ENCODE measurements at regions not wholly inside any gene's neighbourhood (a gene's known extent, or its start where the extent isn't known, plus 50 kb on each side); places are given as distances from the start of the nearest gene placed in this dataset.

DNA sequence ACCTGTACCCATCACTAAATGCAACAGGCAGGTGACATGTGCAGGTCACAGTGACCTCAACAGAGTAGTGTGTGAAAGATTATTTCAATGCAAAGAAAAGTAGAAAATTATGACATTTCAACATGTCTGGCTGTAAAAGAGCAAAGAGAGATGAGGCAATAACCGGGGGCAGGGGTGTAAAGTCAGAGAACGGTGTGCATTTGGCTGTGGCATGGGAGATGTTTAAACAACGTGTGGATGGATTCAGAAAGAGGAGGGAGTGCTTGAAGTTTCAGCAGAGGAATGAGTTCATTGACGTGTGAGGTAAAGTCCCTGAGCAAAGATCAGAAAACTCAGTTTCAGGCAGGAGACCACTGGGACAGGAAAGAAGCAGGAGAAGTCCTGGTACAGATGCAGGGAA lies 229.7 kb downstream of the BUD13 start:
- peaks cover 10% of the 10 kb centered on the region for H3K27me3 Mint-ChIP-seq (ENCODE audit: low read depth)
- H3K27ac Mint-ChIP-seq: no peak overlapping the region
- no peaks in the 10 kb centered on the region for H3K4me1 Mint-ChIP-seq
- no peak for TF ChIP-seq CTCF (IDR thresholded peaks at IDR 0.05; ENCODE audit: unreplicated experiment in 3 of 3)
- H3K36me3 Mint-ChIP-seq (ENCODE audit: low read depth): no peaks in the 10 kb centered on the region
- peaks cover 5% of the 10 kb centered on the region for H3K9me3 Mint-ChIP-seq
- no peak overlapping the region for H3K4me3 Mint-ChIP-seq

GRCh38 chr11:116542406-116542805 lies 230.4 kb downstream of the BUD13 start:
- no peaks in the 10 kb centered on the region for H3K4me1 Mint-ChIP-seq
- TF ChIP-seq CTCF (IDR thresholded peaks at IDR 0.05; ENCODE audit: unreplicated experiment in 3 of 3): no peak
- no peaks in the 10 kb centered on the region for H3K36me3 Mint-ChIP-seq (ENCODE audit: low read depth)
- no peak overlapping the region for H3K27ac Mint-ChIP-seq
- peaks cover 5% of the 10 kb centered on the region for H3K9me3 Mint-ChIP-seq
- no peak overlapping the region for H3K4me3 Mint-ChIP-seq
- peaks cover 13% of the 10 kb centered on the region for H3K27me3 Mint-ChIP-seq (ENCODE audit: low read depth)

GRCh38 chr11:116541460-116541859 lies 231.3 kb downstream of the BUD13 start:
- Mint-ChIP-seq H3K27me3 (ENCODE audit: low read depth) (peaks cover 12% of the 10 kb centered on the region), H3K4me3 (no peak overlapping the region), H3K27ac (no peak overlapping the region), H3K9me3 (peaks cover 5% of the 10 kb centered on the region), H3K4me1 (no peaks in the 10 kb centered on the region), H3K36me3 (ENCODE audit: low read depth) (no peaks in the 10 kb centered on the region)
- TF ChIP-seq CTCF (IDR thresholded peaks at IDR 0.05; ENCODE audit: unreplicated experiment in 3 of 3): no peak

GRCh38 chr11:116540645-116541304 lies 232.0 kb downstream of the BUD13 start:
- peaks cover 14% of the 10 kb centered on the region for H3K27me3 Mint-ChIP-seq (ENCODE audit: low read depth)
- H3K9me3 Mint-ChIP-seq: peaks cover 5% of the 10 kb centered on the region
- no peaks in the 10 kb centered on the region for H3K36me3 Mint-ChIP-seq (ENCODE audit: low read depth)
- no peak overlapping the region for H3K4me3 Mint-ChIP-seq
- H3K27ac Mint-ChIP-seq: no peak overlapping the region
- no peak for TF ChIP-seq CTCF (IDR thresholded peaks at IDR 0.05; ENCODE audit: unreplicated experiment in 3 of 3)
- H3K4me1 Mint-ChIP-seq: no peaks in the 10 kb centered on the region

- Mint-ChIP-seq H3K4me1 (no peaks in the 10 kb centered on the region), H3K9me3 (peaks cover 5% of the 10 kb centered on the region), H3K27ac (no peak overlapping the region), H3K4me3 (no peak overlapping the region), H3K27me3 (ENCODE audit: low read depth) (peaks cover 14% of the 10 kb centered on the region), H3K36me3 (ENCODE audit: low read depth) (no peaks in the 10 kb centered on the region)
- TF ChIP-seq CTCF (IDR thresholded peaks at IDR 0.05; ENCODE audit: unreplicated experiment in 3 of 3): no peak
Measured at GRCh38 chr11:116539836-116540418, 232.9 kb downstream of the BUD13 start.

- no peak for TF ChIP-seq CTCF (IDR thresholded peaks at IDR 0.05; ENCODE audit: unreplicated experiment in 3 of 3)
- H3K4me3 Mint-ChIP-seq: no peak overlapping the region
- H3K27me3 Mint-ChIP-seq (ENCODE audit: low read depth): peaks cover 17% of the 10 kb centered on the region
- peaks cover 5% of the 10 kb centered on the region for H3K9me3 Mint-ChIP-seq
- no peak overlapping the region for H3K27ac Mint-ChIP-seq
- no peaks in the 10 kb centered on the region for H3K4me1 Mint-ChIP-seq
- H3K36me3 Mint-ChIP-seq (ENCODE audit: low read depth): no peaks in the 10 kb centered on the region
Measured at GRCh38 chr11:116539211-116539610, 233.6 kb downstream of the BUD13 start.
